GM19395 (cell line): ENCODE measurements at regions not wholly inside any gene's neighbourhood (a gene's known extent, or its start where the extent isn't known, plus 50 kb on each side); places are given as distances from the start of the nearest gene placed in this dataset.
"Not testable (repeated sequence)": the region's sequence is repeated elsewhere in the genome, so short reads cannot be mapped to it uniquely, and the experiment has no call there.

ENCODE experiments used
- ATAC-seq: cut with Tn5 transposase; IDR thresholded peaks from one replicate; pipeline ENCODE4 v1.9.1; 2021; ENCODE audit warnings: mild to moderate bottlenecking, moderate library complexity; ENCODE audit not compliant: unreplicated experiment

DNA sequence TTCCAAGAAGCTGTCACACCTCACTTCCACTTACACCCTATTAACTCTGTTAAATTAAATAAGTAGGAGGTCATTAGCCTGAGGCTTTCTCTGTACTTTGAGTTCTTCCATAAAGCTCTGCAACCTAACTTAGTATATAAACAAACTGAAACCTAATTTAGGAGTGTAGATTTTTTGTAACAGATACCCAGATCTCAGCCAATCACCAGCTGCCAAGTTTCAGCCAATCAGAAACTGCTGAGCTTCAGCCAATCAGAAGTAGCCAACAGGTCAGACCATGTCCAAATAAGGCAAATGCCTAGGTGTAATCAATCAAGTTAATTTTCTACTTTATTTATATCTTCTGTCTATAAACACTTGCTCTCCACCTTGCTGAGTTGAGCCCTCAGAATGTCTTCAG, 142.7 kb upstream of the SULF2 start:
- ATAC-seq = no peak

DNA sequence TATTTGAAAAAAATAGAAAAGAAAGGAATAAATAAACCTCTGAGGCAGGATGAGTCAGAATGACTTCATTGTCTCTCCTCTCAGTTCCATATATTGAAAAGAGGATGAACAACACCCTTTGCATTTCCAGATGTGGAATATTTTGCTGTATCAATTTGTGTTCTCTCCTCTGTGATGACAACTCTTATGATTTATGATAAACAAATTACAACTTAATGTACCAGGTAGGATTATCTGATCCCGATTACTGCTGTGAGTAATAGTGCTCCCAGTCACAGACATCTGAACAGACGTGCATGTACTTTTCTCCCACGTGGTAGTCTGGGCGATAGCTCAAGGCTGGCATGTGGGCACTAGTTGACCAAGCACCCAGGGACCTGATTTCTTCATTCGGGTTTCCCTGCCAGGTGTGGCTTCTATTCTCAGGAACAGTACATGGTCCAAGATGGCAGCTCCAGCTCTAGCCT, 142.1 kb upstream of the SULF2 start:
- ATAC-seq = no peak

DNA sequence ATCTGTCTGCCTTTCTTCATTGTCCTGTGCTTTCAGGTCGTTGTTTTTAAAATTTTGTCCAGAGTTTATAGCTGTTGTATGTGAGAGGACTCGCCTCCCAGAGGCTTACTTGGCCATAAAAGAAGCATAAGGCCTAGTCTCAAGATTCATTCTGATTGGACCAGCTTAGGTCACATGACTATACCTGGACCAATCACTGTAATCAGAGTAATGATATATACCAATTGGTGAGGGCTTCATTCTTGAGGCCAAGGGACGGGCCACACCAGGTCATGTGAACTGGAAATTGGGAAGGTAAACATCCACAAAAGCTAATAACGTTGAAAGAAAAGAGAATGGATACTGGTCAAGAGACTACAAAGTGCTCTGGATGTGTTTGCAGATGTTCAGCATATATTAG, 141.4 kb upstream of the SULF2 start:
- ATAC-seq = no peak

DNA sequence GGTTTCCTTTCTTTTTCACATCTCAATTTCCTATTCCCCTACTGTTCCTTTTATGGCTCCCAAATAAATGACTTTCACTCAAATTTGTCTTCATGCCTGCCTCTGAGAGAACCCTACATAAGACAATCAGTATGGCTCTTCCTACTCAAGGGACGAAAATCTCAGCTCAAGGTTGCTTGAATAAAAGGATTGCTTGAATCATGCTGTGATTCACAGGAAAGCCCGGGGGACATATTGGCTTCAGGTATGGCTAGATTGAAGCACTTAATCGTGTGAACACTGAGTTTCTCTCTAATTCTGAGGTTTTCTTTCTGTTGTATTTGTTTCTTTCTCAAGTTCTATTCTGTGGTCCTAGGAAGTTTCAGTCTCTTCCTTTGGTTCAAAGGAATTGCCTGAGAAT, 140.3 kb upstream of the SULF2 start:
- no peak for ATAC-seq

DNA sequence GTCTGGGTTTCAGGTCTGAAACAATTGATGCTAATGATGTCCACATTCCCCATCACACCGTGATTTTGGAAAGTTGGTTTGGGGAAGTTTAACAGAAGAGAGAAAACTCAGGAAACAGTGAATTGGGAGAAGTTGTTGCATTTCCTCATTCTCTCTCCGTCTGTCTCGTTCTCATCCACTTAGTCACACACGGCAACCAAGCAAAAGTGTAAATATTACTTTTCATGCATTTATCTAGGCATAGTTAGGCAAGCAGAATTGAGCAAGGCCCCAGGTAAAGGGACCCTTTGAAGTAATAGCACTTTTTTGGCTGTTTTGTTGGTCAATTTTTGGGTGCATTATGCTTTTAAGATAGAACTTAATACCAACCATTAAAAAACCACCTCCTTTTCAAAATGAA, 137.0 kb upstream of the SULF2 start:
- ATAC-seq = no peak

DNA sequence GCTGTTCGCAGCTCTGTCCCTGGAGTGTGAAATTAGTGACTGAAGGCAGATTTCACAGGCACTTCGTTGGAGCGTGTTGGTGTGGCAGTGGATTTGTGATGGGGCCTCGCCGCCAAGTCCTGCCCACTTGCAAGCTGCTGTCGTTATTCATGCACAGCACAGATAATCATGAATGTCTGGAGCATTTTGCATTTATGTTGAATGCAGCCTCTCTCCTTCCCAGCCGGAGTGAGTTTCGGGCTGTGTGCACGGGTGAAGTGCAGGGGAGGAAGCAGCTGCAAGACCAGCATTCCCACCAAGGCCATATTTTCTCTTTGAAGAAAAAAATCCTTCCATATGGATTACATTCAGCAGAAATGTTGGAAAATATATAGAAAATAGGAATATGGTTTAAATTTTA, 136.5 kb upstream of the SULF2 start:
- ATAC-seq = not testable (repeated sequence)

DNA sequence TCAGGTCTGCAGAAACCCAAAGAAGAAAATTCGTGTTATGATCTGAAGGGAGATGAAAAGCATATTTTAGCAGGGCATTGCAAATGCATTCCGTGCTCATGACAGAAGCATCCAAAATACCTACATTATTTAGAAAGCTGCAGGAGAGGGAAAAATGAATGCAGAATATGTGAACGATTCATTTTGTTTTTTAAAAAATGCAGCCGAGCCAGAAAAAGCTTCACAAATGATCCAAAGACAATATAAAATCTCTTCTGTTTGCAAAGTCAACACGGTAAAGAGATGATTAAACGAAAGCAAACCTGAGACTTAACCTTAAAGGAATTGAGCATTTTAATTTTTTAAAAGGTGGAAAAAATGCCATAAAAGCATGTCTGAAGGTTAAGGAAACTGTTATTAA, 136.1 kb upstream of the SULF2 start:
- ATAC-seq = no peak

DNA sequence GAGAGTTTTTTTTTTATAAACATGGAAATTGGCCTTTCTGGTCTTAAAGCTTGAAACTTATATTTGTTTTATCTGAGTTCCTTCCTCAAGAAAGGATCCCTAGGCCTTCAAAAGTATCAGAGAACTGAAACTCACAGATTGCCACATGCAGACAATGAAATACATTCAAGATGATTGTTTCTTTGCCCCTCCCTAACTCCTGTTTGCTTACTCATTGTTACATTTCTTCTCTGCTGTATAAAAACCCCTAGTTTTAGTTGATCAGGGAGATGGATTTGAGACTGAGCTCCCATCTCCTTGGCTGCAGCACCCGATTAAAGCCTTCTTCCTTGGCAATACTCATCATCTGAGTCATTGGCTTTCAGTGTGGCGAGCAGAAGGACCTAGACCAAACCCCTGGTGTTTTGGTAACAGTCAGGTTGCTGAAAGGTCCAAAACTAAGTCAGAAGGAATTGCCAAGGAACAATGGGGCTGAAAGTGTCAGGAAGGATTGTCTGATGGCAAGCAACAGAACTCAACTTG, 132.3 kb upstream of the SULF2 start:
- ATAC-seq = no peak

DNA sequence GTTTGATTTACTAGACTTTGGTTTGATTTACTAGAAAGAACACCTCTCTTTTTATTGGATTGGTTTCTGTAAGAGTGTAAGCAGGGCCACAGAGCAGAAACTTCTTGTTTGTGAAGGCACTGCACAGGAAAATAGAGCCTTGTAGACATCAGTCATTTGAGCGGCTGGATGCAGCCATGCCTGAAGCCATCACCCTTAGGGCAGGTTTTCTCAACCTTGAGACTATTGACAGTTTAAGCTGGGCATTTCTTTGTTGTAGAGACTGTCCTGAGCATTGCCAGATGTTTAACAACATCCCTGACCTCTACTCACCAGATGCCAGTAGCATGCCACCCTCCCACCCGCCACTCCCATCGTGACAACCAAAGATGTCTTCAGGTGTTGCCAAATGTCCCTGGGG, 130.2 kb upstream of the SULF2 start:
- no peak for ATAC-seq

DNA sequence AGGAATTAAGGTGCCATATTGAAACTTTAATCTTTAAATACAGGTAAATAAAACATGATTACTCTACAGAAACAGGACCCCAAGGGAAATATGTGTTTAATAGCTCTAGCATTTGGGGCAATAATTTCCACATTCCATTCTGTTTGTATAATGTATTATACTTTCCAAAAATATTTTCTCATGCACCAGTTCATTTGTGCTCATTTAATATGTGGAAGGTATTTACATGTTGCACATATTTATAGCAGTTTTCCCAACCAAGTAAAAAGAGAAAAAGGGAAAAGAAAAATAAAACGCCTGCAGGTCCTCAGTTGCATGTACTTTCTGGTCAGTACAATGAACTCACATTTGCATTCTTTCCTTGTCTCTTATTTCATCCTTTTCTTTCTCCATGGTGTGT, 129.5 kb upstream of the SULF2 start:
- ATAC-seq = no peak

DNA sequence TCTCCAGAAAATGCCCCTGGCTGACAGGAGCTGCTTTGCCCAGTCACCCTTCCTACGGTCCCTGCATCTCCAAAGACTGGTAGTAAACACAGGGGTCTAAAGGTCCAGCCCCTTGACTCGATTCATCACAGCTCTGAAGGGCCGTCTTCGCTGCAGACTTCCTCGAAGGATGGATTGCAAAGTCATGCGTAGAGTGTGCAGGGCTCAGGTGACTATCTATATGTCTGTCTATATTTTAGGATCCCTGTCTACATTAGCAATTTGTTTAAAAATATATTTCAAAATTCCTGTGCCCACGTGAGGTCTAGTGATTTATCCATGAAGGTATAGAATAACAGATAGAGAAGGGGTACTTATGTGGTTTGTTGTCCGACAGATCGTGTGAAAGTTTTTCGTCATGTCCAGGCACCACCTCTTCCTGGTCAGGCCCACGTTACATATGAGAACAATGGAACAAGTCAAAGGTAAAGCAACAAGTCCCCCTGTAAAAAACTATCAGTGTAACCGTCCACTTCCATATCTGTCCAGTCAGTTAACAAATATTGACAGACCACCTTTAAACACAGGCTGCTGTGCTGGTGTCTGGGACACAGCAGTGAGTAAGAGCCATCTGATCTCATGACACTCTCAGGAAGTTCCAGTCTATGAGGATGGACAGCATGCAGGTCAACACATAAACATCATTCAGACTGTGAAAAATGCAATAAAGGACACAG, 127.7 kb upstream of the SULF2 start:
- ATAC-seq = not testable (repeated sequence)

DNA sequence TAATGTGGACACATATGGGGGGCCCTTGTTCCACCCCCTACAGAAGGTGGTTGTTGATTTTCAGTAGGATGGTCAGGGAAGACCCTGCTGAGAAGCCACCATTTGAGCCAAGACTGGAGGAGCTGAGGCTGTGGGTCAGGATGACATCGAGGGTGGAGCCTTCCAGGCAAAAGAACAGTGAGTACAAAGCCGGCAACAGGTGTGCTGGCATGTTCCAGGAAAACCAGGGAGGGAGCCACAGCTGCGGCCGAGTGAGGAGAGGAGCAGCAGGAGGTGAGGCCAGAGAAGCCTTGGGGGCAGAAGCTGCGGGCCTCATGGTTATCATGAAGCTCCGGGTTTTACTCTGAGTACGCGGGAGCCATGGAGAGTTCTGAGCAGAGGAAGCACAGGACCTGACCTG, 126.9 kb upstream of the SULF2 start:
- not testable (repeated sequence) for ATAC-seq

DNA sequence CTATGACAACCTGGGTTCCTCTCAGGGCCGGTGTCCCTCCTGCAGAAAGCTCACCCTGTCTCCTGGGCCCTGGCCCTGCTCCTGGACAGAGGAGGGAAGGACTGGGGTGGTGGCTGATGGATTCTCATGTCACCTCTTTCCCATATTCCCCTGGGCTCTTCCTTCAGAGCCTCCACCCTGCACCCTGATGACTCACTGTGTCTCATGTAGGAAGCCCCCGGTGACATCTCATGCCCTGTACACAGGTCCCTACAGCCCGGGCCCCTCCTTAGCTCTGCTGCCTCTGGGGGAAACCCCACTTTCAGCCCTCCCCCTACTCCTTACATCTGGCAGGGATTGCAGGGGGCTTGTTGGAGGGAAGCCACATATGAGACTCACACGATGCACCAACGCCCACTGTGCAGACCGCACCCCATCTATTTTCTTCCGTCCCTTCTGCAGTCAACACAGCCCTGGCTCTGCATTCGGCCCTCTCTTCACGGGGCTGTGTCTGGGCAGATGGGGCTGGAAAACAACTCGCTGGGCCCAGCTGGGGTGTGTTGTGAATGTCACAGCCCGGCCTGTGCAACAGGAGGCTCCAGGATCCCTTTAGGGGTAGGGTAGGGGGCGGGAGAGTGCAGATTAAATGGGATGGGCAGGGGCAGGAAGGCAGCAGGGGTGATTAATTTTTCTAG, 124.6 kb upstream of the SULF2 start:
- ATAC-seq = not testable (repeated sequence)

DNA sequence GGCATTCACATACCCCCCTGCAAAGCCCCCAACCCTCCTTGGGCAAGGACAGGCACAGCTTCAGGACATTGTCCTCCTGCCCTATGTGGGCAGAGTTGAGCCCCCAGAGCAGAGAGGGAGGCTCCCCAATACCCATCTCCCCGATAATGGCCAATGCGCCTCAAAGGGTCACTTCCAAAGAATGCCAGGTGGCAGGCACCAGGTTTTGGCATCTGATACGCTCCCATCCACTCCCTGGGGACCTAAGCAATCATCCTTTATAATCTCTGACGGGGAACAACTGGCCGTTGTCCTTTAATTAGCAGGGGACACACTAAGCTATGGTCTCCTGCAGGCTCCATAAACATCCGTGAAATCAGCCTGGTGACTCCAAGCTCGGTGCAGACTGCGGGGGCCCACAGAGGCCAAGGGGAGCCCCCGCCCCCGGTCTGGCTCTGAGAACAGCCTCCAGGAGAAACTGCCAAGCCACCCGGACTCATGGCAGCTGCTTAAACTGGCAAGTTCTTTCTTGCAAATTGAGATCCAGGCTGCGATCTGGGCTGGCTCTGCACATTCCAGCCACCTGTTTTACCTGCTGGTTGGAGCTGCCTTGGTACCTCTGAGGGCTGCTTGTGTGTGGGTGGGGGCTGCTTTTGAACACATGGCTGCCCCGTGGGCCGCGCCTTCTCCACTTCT, 123.2 kb upstream of the SULF2 start:
- ATAC-seq = not testable (repeated sequence)

DNA sequence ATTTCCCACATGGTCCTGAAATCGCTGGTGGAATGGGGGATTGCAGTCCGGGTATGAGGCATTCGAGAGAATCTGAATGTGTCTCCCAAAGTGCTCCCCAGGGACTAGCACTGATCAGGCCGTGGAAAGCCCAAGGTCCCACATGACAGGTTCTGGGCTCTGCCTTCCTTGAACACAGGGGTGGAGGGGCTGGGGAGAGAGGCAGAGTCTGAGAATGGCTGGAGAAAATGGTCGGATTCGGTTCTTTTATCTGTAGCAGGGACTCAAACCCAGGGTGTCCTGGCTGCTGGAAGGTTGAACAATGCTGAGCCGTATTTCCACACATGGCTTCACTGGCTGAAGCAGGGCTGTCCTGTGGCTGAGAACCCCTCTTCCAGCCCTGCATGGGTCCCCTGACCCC, 122.7 kb upstream of the SULF2 start:
- not testable (repeated sequence) for ATAC-seq

DNA sequence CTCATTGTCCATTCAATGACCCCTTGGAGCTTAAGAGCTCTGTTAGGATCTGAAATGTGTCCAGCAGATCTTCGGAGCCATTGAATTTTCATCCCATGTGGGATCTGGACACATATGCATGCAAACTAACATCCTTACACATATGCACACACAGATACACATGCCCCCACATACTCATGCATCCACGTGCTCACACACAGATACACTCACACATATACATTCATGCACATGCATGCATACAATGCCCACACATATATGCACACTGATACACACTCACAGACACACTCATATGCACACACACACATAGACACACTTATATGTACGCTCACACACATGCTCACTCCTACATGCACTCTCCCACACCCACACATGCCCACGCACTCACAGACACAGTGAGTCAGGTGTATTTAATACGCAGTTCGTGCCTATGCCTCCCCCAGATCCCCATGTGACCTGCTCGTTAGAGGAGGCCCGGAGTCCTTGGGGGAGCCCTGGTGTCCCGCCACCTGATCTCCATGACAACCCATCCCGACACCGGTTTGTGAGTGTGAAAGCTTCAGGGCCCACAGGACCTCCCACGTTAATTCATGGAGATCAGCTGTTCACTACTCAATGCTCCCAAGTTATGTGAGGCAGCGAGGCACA, 121.9 kb upstream of the SULF2 start:
- ATAC-seq = no peak

DNA sequence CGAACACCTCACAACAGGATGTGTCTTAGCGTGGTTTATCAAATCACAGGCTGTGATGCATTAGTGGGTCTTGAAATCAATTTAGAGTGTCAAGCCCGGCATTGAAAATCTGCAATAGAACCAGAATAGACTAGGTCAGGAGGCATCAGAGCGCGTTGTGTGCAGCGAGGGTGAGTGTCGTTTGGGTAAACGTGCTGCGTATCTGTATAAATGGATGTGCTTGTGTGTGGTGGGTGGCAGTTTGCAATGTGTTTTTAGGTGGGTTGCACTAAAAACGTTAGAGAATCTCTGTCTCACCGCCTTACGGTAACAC, 121.0 kb upstream of the SULF2 start:
- ATAC-seq = no peak

DNA sequence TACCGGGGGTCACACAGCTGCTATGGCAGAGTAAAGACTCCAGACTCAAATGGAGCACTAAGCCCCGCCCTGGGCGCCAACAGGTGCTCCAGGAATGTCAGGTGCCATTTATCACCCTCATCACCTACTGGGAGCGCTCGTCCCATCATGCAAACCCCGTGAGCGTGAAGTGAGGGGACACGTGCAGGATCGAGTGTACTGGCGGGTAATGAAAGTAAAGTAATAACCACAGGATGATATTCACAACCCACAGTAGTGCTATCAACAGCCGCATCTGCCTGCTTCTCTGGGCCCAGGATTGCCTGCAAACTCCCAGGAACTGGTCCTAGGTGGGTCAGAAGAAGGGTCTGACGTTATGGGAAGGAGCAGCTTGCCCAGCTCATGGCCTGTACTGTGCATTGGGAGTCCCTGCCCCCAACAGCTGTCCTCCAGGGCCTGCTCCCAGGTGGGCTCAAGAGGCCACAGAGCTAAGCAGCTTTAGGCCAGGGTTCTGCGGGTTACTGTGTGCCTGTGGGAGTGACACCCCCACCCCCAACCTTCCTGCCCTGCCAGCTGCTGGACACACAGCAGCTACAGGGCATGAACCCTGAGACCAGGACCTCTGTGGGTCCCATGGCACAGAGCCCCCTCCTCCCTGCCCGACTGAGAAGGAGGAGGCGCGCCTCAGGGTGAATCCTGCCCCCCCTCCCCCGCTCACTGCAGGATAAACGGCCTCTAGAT, 120.5 kb upstream of the SULF2 start:
- ATAC-seq = no peak

DNA sequence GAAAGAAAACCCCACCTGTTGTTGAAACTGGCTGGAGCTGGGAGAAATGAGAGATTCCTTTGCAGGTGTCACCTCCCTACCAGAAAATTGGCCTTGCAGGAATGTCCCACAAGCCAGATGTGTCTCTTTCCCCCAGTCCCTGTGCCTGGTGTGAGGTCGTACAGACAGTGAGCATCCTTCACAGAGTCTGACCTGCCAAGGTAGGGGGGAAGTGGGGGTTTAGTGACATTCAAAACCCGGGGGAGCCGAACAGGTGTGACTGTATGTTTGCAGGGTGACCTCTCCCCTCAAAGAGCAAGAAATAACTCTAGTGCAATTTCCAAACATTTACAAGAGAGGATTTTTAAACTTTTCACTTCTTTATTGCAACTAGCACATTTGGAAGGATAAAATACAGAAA, 117.7 kb upstream of the SULF2 start:
- ATAC-seq = not testable (repeated sequence)

DNA sequence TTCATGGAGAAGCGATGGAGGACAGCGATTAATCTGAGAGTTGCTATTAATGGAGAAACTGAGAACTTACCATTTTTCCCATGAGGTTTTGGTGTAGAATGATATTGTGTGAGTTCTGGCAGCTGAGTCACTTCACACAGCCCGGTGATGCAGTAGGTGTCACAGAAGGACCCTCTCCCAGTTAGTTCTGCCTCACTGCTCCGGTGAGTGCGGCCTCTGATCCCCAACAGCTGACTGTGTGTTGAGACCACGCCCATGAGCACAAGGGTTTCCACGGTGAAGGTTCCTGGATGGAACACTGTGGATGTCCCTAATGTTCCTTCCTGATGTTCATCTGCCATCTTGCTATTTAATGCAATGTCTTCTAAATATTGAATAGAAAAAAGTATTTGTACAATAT, 114.0 kb upstream of the SULF2 start:
- ATAC-seq = not testable (repeated sequence)

DNA sequence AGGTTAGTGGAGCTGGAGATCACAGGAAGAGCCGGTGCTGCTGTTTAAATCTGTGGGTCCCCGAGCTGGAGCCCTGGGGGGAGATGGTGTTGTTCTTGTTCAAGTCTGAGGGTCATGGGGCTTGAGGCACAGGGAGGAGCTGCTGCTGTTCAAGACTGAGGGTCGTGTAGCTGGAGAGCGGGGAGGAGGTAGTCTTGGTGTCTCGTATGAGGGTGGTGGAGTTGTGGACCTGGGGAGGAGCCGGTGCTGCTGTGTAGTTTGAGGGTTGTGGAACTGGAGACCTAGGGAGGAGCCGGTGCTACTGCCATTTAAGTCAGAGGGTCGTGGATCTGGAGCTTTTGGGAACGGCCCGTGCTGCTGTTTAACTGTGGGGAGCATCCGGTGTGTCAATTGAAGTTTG, 112.2 kb upstream of the SULF2 start:
- no peak for ATAC-seq
